ENCODE measurements at regions not wholly inside any gene's neighbourhood (a gene's known extent, or its start where the extent isn't known, plus 50 kb on each side); places are given as distances from the start of the nearest gene placed in this dataset.
A peak's percentile ranks its signal among the peaks of the same experiment; 100 is the strongest.

DNA sequence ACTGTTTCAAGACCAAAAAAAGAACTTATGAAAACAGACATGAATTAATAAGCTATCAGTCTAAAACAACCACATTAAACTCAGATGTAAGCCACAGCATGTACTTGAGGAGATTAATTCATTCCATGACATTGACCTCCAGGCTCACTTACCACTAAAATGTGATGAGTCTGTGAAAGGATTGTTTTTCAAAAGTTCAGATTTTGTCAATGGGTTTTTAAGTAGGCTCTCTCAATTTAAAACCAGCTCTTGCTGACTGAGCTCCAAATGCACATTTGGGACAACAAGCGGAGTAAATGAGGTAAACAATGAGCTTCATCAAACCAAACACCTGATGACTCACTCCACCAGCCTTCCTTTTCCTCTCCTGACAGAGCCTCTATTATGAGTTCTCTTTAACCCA lies 197.0 kb downstream of the SIM1 start:
- no peak for DNase-seq

DNA sequence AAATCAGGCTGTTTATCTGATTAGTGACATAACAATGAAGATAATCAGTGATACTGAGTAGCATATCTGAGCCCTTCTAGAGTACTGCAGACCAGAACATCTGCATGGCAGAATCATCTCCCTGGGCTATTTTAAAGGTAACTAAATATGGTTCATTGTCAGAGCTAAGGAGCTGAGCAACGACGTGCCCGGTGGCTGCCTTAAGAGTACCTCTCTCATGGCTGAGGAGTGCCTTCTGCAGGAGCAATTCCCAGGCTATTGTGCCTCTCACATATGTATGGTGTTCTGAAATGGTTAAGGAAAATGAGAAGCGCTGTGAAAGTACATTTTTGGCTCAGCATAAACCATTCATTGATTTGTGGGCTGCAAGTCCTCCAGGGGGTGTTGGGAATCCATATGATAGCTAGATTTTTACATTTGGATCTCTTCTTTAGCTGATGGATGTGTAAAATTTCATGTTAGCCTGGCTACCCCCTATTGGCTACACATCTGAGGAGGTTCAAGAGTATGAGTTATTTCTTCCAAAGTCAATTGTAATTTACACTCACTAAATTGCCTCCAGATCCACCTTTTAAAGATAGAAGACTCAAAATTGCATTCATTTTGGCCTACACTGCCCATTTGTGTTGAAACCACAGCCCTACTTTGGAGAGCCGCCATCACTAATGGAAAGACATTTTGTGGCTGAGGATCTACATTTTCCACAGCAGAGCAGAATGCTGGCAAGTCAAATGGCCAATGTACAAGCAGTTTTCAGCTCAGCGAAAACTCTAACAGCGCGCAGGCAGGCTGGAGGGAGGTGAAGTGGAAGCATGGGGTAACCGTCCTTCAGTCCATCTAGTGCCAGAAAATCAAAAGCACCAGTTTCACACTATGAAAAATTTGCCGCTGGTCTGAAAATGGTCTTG lies 198.0 kb downstream of the SIM1 start:
- no peak for DNase-seq

GRCh38 chr6:100262086-100262485 lies 202.6 kb downstream of the SIM1 start:
- DNase-seq = no peak

DNA sequence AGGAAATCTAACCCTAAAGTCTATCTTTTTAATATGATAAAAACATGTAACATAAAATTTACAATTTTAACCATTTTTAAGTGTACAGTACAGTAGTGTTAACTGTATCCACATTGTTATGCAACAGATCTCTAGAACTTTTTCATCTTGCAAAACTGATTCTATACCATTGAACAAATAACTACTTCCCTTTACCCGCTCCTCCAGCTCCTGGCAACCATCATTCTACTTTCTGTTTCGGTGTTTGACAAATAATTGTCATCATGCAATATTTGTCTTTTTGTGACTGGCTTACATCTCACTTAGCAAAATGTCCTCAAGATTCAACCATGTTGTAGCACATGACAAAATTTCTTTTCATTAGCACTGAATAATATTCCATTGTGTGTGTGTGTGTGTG lies 203.2 kb downstream of the SIM1 start:
- DNase-seq = no peak

DNA sequence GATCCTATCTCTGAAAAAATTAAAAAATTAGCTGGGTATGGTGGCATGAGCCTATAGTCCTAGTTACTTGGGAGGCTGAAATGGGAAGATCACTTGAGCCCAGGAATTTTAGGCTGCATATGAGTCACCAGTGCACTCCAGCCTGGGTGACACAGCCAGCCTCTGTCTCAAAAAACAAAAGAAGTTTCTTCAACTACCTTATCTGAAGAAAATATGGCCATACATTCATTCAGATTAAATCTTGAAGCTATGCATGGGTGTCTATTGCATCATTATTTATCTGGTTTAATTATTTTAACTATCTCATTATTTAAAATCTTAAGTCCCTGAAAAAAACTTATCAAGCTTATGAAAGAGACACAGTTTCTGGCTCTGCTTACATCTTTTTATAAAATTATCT lies 204.1 kb downstream of the SIM1 start:
- DNase-seq = no peak

DNA sequence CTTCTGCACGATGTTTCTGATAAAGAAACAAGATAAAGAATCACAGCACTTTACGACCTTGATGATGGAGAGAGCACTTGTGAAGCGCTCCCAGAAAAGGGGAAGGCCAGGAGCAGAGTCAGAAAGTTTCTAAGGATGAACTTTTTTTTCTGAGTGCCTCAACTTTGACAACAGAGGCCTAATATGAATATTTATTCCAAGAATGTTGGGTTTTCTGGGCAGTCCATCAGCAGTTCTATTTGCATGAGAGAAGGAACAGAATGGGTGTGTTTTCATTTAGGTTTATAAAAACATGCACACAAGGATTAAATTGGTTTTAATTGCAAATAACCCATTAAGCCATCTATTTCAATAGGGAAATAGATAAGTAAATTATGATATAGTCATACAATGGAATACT lies 204.9 kb downstream of the SIM1 start:
- no peak for DNase-seq

DNA sequence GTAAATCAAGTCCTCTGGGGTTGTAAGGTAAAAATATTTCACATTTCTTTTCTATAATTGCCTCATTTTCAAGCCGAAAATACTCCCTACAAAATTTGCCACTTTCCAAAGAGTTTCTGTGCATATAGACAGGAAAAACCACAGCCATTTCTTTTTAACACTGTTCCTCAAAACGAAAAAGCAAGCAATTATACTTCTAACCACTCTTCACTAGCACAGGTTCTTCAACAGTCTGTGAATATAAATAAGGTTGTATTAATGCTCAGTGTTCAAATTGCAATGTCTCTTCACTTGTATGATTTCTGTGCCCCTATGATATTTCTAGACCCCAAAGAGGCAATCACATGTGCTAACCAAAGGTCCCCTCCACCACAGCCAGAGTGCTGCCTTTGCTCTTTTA lies 206.0 kb downstream of the SIM1 start:
- no peak for DNase-seq

DNA sequence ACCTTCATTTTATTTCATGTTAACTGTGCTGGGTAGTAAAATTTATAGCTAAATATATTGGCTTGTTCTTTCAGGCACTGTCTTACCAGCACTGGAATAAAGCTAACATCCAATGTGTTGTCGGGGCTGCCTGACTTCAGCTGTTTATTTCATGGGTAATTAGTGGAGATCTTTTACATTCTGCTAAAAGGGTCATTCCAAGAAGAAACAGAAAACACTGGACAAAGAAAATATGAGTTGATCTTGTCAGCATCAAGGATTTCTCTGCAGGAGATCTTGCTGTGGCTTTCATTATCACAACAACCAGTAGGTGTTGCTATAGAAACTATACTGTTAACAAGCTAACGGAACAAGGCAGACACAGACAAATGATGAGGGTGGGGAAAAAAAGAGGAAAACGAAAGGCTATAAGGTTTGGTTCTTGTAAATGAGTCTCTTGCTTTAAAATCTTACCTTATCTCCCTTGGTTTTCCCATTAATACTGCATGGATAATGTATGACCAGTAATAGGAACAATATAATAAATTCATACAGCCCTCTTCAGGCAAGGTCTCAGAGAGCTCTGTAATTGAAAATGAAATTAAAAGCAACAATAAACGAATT lies 206.8 kb downstream of the SIM1 start:
- peak in 1 of 2 experiments; percentile 87 for DNase-seq

DNA sequence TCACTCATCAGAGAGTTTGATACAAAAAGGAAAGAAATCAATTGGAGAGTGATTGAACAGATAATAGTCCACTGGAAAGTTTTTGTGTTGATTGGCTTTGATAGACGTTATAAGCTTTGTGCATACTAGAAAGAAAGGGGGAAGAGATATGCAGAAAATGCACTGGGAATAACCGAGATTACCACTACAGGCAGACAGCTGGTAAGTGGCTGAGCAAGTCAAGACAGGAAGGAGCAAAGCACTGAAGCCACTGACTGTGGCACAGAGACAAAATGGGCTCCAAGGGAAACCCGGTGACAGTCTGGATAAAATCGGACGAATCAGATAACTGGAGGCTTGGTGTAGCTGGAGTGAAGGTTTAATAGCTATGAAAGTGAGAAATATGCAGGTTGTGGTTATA lies 209.0 kb downstream of the SIM1 start:
- DNase-seq = no peak

DNA sequence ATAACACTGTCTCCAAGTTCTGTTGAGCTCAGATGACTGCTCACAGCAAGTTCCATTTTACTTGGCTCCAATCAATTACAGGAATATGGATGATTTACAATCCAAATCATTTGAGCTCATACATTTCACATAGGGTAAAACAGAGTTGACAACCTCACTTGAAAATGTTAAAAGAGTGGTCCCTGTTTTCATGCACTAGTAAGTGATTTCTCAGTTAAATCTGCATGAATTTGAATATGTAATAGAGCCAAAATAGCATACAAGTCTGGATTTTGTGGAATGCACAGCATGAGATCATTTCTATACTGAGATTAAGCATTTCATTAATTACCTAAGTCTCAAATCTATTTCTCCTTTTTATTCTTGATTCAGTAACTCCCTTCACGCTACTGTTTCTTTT lies 217.6 kb downstream of the SIM1 start:
- DNase-seq = no peak

GRCh38 chr6:100246206-100246605 lies 218.5 kb downstream of the SIM1 start:
- no peak for DNase-seq

DNA sequence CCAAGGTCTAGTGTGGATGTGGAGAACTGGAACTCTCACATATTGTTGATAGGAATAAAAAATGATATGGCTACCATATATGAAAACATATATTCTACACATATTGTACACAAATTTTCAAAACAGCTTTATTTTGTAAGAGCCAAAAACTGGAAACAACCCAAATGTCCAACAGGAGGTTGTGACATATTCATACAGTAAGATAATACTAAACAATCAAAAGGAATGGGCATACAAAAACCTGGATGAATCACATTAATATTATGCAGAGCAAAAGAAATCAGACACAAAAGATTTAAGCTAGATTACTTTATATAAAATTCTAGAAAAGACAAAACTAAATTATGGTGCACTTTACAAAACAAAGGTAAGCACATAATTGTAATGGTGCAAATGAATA lies 223.9 kb downstream of the SIM1 start:
- no peak for DNase-seq

- no peak for DNase-seq
Measured at GRCh38 chr6:100237821-100238220, 226.9 kb downstream of the SIM1 start.

GRCh38 chr6:100236389-100236788 lies 228.3 kb downstream of the SIM1 start:
- DNase-seq = no peak

- DNase-seq = no peak
Measured at GRCh38 chr6:100235631-100236030, 229.1 kb downstream of the SIM1 start.

- no peak for DNase-seq
Measured at GRCh38 chr6:100234625-100235024, 230.1 kb downstream of the SIM1 start.

- no peak for DNase-seq
Measured at GRCh38 chr6:100232781-100233573, 231.7 kb downstream of the SIM1 start.

DNA sequence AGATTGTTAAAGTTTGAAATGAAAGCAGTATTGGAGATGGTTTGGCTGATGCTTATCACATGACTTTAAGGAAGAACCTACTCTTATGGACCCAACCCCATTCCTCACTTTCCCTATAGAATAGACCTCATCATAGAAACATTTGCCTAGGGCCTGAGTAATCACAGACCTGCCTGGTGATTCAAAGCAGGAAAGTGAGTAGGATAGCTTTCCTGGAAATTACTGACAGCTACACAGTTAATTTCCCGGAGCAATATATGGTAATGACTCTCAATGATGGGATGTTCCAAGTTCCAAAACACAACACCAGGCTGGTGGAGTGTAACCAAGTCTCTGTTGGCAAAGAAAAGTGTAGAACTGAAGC lies 233.8 kb downstream of the SIM1 start:
- DNase-seq = no peak

DNA sequence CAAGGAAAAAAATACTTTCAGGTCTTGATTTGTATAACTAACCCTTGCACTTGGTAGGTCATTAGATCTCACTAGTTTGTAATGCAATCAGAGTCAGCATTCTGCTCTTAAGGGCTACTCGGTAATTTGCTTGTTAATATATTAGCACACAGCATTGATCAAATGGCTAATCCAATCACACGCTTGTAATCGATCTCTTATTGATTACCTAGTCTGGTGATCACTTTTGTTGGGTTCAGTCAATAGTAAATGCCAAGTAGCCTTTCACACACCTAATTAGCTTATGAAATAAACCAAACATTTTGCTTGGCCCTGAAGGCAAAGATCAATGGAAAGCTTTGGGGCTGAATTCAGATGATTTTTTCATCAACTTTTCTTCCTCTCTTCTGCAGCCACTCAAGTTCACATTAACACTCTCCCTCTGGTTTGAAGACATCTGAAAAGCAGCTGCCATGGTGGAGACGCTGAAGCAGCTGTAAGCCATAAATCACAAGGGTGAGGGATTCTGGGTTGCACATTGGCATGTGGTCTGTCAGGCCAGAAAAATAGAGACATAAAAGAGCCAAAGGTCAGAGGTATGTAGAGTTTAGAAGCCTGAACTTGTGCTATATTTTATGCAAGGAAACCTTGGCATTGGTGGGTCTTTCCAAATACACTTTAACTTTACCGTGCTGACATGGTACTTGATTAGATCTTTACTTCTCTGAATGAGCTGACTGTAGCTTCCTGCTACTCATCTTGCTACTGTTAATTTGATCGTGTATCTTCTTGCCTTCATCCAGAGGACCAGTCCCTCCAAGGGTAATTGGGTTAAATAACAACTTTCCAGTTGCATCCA lies 234.4 kb downstream of the SIM1 start:
- no peak for DNase-seq

DNA sequence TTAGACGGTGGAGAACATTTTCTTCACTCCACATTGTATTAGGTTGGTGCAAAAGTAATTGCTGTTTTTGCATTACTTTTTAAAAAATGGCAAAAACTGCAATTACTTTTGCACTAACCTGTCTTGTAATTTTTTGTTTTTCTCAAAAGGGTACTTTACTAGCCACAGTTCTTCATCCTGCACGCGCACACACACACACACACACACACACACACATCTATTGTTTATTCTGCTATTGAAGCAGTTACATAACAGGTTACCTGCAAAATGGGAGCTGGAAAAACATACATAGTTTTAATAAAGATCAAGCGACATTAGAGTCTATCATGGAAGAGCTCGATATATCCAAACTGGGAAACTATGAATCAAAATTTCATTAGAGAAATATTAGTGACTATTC lies 235.2 kb downstream of the SIM1 start:
- no peak for DNase-seq

- peak; percentile 23 to 73 for DNase-seq
Measured at GRCh38 chr6:100228834-100229441, 234.9 kb upstream of the MCHR2 start.

DNA sequence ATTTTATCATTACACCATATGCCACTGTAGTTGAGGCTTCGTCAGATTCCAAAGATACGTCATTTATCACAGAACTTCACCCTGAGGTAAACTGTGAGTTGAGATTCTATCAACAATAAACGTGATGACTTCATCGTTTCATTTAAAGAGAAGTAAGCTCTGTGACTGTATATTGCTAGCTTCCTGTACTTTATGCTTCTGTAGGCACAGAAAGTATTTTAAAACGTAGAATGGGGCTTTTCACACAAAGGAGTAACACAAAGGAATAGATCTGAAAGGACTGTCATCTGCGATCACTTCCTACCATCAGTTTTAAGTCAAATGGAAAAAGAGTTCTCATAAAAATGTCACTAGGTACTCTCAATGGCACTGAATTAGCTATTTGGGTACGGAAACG lies 234.4 kb upstream of the MCHR2 start:
- no peak for DNase-seq

DNA sequence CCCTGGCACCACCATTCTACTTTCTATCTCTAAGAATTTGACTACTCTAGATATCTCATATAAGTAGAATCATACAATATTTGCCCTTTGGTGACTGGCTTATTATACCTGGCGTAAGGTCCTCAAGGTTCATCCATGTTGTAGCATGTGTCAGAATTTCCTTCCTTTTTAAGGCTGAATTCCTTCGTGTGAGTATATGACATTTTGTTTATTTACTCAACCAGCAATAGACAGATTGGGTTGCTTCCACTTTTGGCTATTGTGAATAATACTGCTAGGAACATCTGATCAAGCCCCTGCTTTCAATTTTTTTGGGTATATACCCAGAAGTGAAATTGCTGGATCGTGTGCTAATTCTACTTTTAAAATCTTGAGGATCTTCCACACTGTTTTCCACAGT lies 232.8 kb upstream of the MCHR2 start:
- DNase-seq = no peak

All from SW 1271 (cell line).